ENCODE measurements at regions not wholly inside any gene's neighbourhood (a gene's known extent, or its start where the extent isn't known, plus 50 kb on each side); places are given as distances from the start of the nearest gene placed in this dataset.

DNA sequence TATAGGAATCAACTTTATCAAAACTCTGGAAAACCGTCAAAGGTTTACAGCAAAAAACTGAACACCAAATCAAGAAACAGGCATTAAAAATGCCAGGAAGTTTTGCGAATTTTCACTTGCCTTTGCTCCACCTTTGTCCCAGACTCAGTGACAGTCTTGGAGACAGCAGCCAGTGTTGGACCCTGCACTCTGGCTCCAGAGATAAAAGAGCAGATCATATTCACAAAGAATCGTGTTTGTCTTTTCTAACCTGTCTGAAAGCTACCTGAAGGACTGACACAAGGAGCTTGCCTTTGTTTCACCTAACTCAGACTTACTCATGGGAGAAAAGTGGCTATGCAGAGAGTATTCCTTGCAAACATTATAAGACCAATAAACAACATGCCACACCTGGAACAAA lies 74.0 kb upstream of the TCF12 start:
- Histone ChIP-seq H4K20me1 (replicated peaks in 1 of 2; ENCODE audit: control insufficient read depth in 1 of 2, insufficient read depth in 2 of 2, low read length in 2 of 2) (no peaks in the 10 kb centered on the region), H2AFZ (ENCODE audit: low read length) (no peak overlapping the region), H3K18ac (ENCODE audit: extremely low read depth, low read length) (no peak overlapping the region)

More for the DNA sequence above, 74.0 kb upstream of the TCF12 start:
- H3K4me3 ChIP-seq (ENCODE audit: extremely low read depth in 1 of 4, insufficient read depth in 2 of 4, low read depth in 3 of 4, low read length in 4 of 4), result no peak overlapping the region
- H3K56ac ChIP-seq (replicated peaks; ENCODE audit: insufficient read length, low read depth, low read length), result no peak overlapping the region
- no peak overlapping the region for H3K4ac ChIP-seq (replicated peaks; ENCODE audit: insufficient read length, low read depth, low read length)
- no peak overlapping the region for H3K14ac ChIP-seq (ENCODE audit: insufficient read length)
- no peak overlapping the region for H3K4me2 ChIP-seq (ENCODE audit: insufficient read depth in 1 of 2, low read depth in 2 of 2, low read length in 2 of 2)
- H3K23ac ChIP-seq (ENCODE audit: insufficient read length), result no peak overlapping the region
- H2BK15ac ChIP-seq (ENCODE audit: low read length), result no peak overlapping the region
- H3K23me2 ChIP-seq (ENCODE audit: low read depth, low read length), result no peaks in the 10 kb centered on the region
- H4K91ac ChIP-seq (replicated peaks; ENCODE audit: insufficient read length, low read length), result no peak overlapping the region
- H4K5ac ChIP-seq (ENCODE audit: insufficient read length, low read depth, low read length), result no peak overlapping the region
- no peaks in the 10 kb centered on the region for H3K9me3 ChIP-seq (ENCODE audit: insufficient read depth in 2 of 2, low read depth in 1 of 2, low read length in 1 of 2)
- ChIA-PET CTCF (ENCODE audit: partially characterized antibody) (interaction anchor here (1.2 kb wide), 1 partner anchor 25 kb away, joined by 3 read pairs; no protein-coding TSS in a partner anchor), POLR2A (ENCODE audit: partially characterized antibody) (no interaction called here)
- H2BK120ac ChIP-seq (replicated peaks; ENCODE audit: low read depth, low read length), result no peak overlapping the region
- H3K9ac ChIP-seq (replicated peaks in 1 of 4; ENCODE audit: extremely low read depth in 1 of 4, low read depth in 3 of 4, low read length in 3 of 4), result no peak overlapping the region
- H3K27ac ChIP-seq (ENCODE audit: low read depth, low read length), result no peak overlapping the region
- H2BK20ac ChIP-seq (ENCODE audit: low read length), result no peak overlapping the region
- DNase-seq (ENCODE audit: low read depth in 1 of 2, low spot score in 2 of 2), result no peak
- H3K36me3 ChIP-seq (ENCODE audit: control insufficient read depth in 2 of 4, insufficient read depth in 4 of 4, low read length in 3 of 4), result no peaks in the 10 kb centered on the region
- H2AK5ac ChIP-seq (ENCODE audit: low read depth, low read length), result no peak overlapping the region
- no peak overlapping the region for H4K8ac ChIP-seq (ENCODE audit: extremely low read depth, insufficient read depth, low read length)
- no peak overlapping the region for H2BK12ac ChIP-seq (ENCODE audit: low read depth, low read length)
- no peak overlapping the region for H2BK5ac ChIP-seq (ENCODE audit: low read depth, low read length)
- no peak for TF ChIP-seq JUN (IDR thresholded peaks at IDR 0.05; ENCODE audit: low read depth, low read length)
- no peaks in the 10 kb centered on the region for H3K79me1 ChIP-seq (ENCODE audit: low read depth, low read length)
- no peaks in the 10 kb centered on the region for H3K79me2 ChIP-seq (ENCODE audit: control insufficient read depth in 1 of 2, insufficient read depth in 2 of 2, low read length in 2 of 2)
- no peaks in the 10 kb centered on the region for H3K27me3 ChIP-seq (replicated peaks in 1 of 4; ENCODE audit: control insufficient read depth in 3 of 4, extremely low read depth in 1 of 4, insufficient read depth in 3 of 4, low read length in 3 of 4)
- WGBS, 2 experiments (ENCODE audit: extremely low coverage in 1 of 2, insufficient coverage in 1 of 2, insufficient read length in 1 of 2, insufficient replicate concordance in 2 of 2, low coverage in 1 of 2, low lambda C conversion rate in 2 of 2, missing lambda C conversion rate in 1 of 2), result 76% methylated on average over 3 of the region's 3 CpGs; no CpG with 5 or more reads in 1 of the 2 experiments
- H3K4me1 ChIP-seq (replicated peaks in 1 of 4; ENCODE audit: control insufficient read depth in 3 of 4, insufficient read depth in 4 of 4, low read length in 3 of 4), result no peaks in the 10 kb centered on the region
- no peak for FAIRE-seq
